Esophagus squamous epithelium (tissue), 5 donors: ENCODE measurements at regions not wholly inside any gene's neighbourhood (a gene's known extent, or its start where the extent isn't known, plus 50 kb on each side); places are given as distances from the start of the nearest gene placed in this dataset.

Source experiments
- DNase-seq: peaks from one replicate; lab custom pipeline; 2025; lab: John Stamatoyannopoulos, UW
- H3K27ac ChIP-seq, 4 donors: fragments of 200-600 bp; sonication (generic); one replicate each; pipeline ENCODE4 v1.5.1; 2016 to 2019; ENCODE audit warnings: mild to moderate bottlenecking in 1 of 4
- H3K27me3 ChIP-seq, 4 donors: fragments of 200-600 bp; sonication (generic); 1 replicate in 3 of 4; 2 replicates in 1 of 4; pipeline versions ENCODE4 v1.5.1 to v1.6.0; 2017 to 2021; ENCODE audit warnings: antibody characterized with exemption in 1 of 4
- H3K36me3 ChIP-seq, 3 donors: fragments of 200-600 bp; sonication (generic); one replicate each; pipeline ENCODE4 v1.5.1; 2016 to 2019
- H3K4me1 ChIP-seq, 3 donors: fragments of 200-600 bp; sonication (generic); one replicate each; pipeline ENCODE4 v1.5.1; 2017 to 2019
- H3K4me3 ChIP-seq, 4 donors: fragments of 200-600 bp; sonication (generic); 1 replicate in 3 of 4; 2 replicates in 1 of 4; pipeline ENCODE4 v1.5.1; 2016 to 2019; ENCODE audit warnings: mild to moderate bottlenecking in 2 of 4, moderate library complexity in 1 of 4
- H3K9me3 ChIP-seq, 3 donors: fragments of 200-600 bp; sonication (generic); one replicate each; pipeline ENCODE4 v1.5.1; 2016 to 2019
- POLR2A ChIP-seq, 4 donors: fragments of 450-650 bp; IDR thresholded peaks; one replicate each; pipeline ENCODE4 v1.6.1; 2017; ENCODE audit warnings: antibody characterized with exemption in 4 of 4, mild to moderate bottlenecking in 4 of 4, moderate library complexity in 3 of 4
- WGBS, 2 donors: methylation state at CpG; one replicate each; pipeline ENCODE4 v1.1.5; 2018; 5-methylcytosine and 5-hydroxymethylcytosine counted together
- intact Hi-C: fragments of 100-400 bp; cut with DNase I; formaldehyde crosslinking; loops from one replicate; pipeline ENCODE4 v1.15.0; 2022
- TF ChIP-seq, protein P1 (sequence below), 6 experiments: fragments of 450-650 bp in 4 of 6; fragments of 200-600 bp in 2 of 6; sonication (generic) in 2 of 6; IDR thresholded peaks; one replicate each; pipeline ENCODE4 v1.5.1; 2016 to 2019; ENCODE audit warnings: antibody characterized with exemption in 6 of 6, mild to moderate bottlenecking in 4 of 6, moderate library complexity in 4 of 6
- donor health status: DM: yes; HTN: yes; CAD: no.

DNA sequence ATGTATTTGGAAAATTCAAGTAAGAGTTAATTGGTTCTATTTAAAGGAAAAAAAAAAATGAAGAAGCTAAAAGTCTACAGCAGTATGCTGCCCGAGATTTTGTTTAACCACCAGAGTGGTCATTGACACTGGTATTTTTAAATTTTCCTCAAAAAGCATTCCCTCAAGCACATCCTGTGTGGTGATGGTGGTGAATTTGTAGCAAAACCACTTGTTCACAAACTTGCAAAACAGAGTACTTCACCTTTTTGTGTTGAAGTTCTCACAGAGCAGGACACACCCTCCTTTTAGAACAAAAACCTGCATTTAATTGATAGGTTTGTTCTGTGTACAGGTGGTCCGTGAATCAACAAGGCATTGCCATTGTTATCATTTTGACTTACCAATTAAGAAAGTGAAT, 374.2 kb downstream of the EFNA5 start:
- H3K9me3 ChIP-seq = no peaks in the 10 kb centered on the region
- WGBS, 2 donors = 67 to 71% methylated on average over 2 of the region's 2 CpGs

DNA sequence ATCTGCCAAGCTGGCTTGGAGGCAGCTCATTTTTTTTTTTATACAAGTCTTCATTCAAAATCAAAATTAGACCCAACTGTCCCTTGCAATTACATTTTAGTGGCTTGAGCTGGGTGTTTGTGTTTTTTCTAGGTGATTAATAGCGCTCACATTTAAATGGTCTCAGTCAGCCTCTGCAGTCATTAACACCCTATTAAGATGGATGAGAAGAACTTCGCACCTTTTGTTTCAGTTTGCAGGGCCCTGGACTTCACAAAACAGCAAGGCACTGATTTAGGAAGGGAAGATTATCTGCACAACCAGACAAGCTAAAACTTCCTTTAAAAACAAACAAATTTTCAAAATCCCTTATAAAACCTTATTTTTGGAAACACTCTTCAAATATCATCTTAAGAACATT, 374.8 kb downstream of the EFNA5 start:
- no peak for TF ChIP-seq POLR2A (IDR thresholded peaks at IDR 0.05)
- TF ChIP-seq, protein P1, sequence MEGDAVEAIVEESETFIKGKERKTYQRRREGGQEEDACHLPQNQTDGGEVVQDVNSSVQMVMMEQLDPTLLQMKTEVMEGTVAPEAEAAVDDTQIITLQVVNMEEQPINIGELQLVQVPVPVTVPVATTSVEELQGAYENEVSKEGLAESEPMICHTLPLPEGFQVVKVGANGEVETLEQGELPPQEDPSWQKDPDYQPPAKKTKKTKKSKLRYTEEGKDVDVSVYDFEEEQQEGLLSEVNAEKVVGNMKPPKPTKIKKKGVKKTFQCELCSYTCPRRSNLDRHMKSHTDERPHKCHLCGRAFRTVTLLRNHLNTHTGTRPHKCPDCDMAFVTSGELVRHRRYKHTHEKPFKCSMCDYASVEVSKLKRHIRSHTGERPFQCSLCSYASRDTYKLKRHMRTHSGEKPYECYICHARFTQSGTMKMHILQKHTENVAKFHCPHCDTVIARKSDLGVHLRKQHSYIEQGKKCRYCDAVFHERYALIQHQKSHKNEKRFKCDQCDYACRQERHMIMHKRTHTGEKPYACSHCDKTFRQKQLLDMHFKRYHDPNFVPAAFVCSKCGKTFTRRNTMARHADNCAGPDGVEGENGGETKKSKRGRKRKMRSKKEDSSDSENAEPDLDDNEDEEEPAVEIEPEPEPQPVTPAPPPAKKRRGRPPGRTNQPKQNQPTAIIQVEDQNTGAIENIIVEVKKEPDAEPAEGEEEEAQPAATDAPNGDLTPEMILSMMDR (IDR thresholded peaks at IDR 0.05) = no peak
- Histone ChIP-seq H3K4me1 (peaks cover 0 to 32% (median 0%) of the 10 kb centered on the region in 3 donors), H3K9me3 (no peaks in the 10 kb centered on the region), H3K27me3 (no peaks in the 10 kb centered on the region), H3K4me3 (no peak overlapping the region), H3K27ac (no peak overlapping the region), H3K36me3 (no peaks in the 10 kb centered on the region)
- DNase-seq = no peak
- WGBS, 2 donors = 87 to 95% methylated on average over 2 of the region's 2 CpGs
- intact Hi-C loops = no loop called here

More for the DNA sequence above, 374.2 kb downstream of the EFNA5 start:
- Histone ChIP-seq H3K36me3 (no peaks in the 10 kb centered on the region), H3K27me3 (no peaks in the 10 kb centered on the region), H3K4me3 (no peak overlapping the region), H3K27ac (no peak overlapping the region), H3K4me1 (peaks cover 0 to 37% (median 0%) of the 10 kb centered on the region in 3 donors)
- no peak for DNase-seq
- intact Hi-C loops = no loop called here
- no peak for TF ChIP-seq POLR2A (IDR thresholded peaks at IDR 0.05)

DNA sequence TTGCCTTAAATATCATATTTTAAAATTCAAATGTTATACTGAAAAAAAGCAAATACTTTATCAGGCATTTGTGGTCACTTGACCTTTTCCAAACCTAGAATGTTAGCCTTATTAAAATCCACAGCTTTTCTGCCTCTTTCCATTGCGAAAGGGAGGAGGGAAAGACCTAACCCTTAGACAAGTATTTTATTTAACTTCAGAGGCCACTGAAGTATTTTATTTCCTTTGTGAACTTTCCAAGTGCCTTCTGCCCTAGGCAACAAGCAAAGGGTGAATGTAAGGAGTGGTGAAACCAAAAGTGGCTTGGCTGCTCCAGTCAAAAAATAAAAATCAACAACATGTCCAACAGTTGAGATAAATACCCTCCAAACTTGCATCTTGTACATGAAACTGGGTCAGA, 376.1 kb downstream of the EFNA5 start:
- intact Hi-C loops = no loop called here
- Histone ChIP-seq H3K36me3 (no peaks in the 10 kb centered on the region), H3K27me3 (no peaks in the 10 kb centered on the region), H3K4me1 (peaks cover 0 to 23% (median 0%) of the 10 kb centered on the region in 3 donors), H3K4me3 (no peak overlapping the region), H3K27ac (no peak overlapping the region), H3K9me3 (no peaks in the 10 kb centered on the region)
- DNase-seq = no peak
- WGBS, 2 donors = 48 to 58% methylated on average over 1 of the region's 1 CpG
- TF ChIP-seq, protein P1 (IDR thresholded peaks at IDR 0.05) = no peak
- no peak for TF ChIP-seq POLR2A (IDR thresholded peaks at IDR 0.05)

DNA sequence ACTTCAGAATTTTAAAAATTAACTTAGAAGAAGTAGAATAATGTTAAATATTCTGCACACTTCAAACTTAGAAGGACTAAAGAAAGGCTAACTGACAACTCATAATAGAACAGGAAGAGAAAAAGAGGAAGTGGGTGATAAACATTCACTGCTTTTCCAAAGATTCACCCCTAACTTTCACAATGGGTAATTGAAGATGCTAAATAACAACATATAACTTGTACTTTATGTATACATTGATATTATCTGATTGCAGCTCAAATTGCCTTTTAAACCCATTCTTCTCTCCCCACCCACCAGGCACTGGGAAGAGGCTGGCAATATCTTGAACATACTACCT, 376.6 kb downstream of the EFNA5 start:
- intact Hi-C loops = no loop called here
- Histone ChIP-seq H3K27ac (no peak overlapping the region), H3K9me3 (no peaks in the 10 kb centered on the region), H3K27me3 (no peaks in the 10 kb centered on the region), H3K4me3 (no peak overlapping the region), H3K4me1 (peaks cover 0 to 23% (median 0%) of the 10 kb centered on the region in 3 donors), H3K36me3 (no peaks in the 10 kb centered on the region)
- TF ChIP-seq, protein P1 (IDR thresholded peaks at IDR 0.05) = no peak
- no peak for TF ChIP-seq POLR2A (IDR thresholded peaks at IDR 0.05)
- no peak for DNase-seq

DNA sequence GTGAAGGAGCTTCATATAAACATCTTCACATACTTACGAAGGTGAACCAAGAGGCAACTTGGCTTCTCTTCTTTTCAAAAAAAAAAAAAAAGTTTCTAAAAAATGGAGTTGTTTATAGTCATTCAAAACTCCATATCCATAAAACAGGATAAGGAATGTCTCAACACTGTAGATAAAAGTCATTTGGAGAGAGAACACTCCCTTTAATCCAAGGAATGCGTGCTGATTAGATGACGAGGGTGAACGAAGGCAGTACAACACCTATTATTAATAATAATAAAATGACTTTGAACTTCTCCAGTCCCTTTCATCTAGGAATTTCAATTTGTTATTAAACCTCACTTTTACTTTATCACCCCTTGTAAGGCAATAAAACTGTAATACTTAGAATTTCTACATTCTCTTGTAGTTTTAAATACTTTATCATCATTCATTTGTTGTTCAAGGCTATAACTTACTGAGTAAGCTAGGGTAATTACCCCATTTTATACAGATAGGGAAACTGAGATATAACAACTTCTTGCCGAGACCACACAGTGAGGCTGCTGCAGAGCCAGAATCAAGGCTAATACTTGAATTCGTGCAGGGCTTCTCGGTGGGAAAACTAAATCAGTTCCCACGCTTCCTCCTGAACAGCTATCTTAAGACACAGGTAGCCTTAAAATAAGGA, 377.1 kb downstream of the EFNA5 start:
- Histone ChIP-seq H3K9me3 (no peaks in the 10 kb centered on the region), H3K4me3 (no peak overlapping the region), H3K27ac (no peak overlapping the region), H3K4me1 (peaks cover 0 to 23% (median 0%) of the 10 kb centered on the region in 3 donors), H3K27me3 (no peaks in the 10 kb centered on the region), H3K36me3 (no peaks in the 10 kb centered on the region)
- 62 to 74% methylated on average over 8 of the region's 8 CpGs for WGBS, 2 donors
- TF ChIP-seq, protein P1 (IDR thresholded peaks at IDR 0.05) = no peak
- no peak for TF ChIP-seq POLR2A (IDR thresholded peaks at IDR 0.05)
- intact Hi-C loops = no loop called here
- DNase-seq = no peak
